Neutrophil (primary cell): ENCODE measurements at regions not wholly inside any gene's neighbourhood (a gene's known extent, or its start where the extent isn't known, plus 50 kb on each side); places are given as distances from the start of the nearest gene placed in this dataset.

ENCODE experiments used
- H3K27ac ChIP-seq: fragments of 200-600 bp; sonication (generic); 2 replicates; pipeline ENCODE4 v1.5.1; 2016; ENCODE audit warnings: mild to moderate bottlenecking, moderate library complexity
- H3K27me3 ChIP-seq: fragments of 200-600 bp; sonication (generic); 2 replicates; pipeline ENCODE4 v1.6.0; 2016; ENCODE audit warnings: mild to moderate bottlenecking
- H3K36me3 ChIP-seq: fragments of 200-600 bp; sonication (generic); 2 replicates; pipeline ENCODE4 v1.5.1; 2017
- H3K4me1 ChIP-seq, 2 experiments: fragments of 200-600 bp in 1 of 2; sonication (generic) in 1 of 2; 1 replicate in 1 of 2; 2 replicates in 1 of 2; pipeline versions ENCODE4 v1.5.1 to v1.6.1; 2013 to 2016; ENCODE audit warnings: low read depth in 1 of 2, low read length in 1 of 2, mild to moderate bottlenecking in 1 of 2, moderate library complexity in 1 of 2; ENCODE audit not compliant: control insufficient read depth in 1 of 2, insufficient read depth in 1 of 2
- H3K4me3 ChIP-seq, 2 experiments: fragments of 200-600 bp in 1 of 2; sonication (generic) in 1 of 2; 1 replicate in 1 of 2; 2 replicates in 1 of 2; pipeline ENCODE4 v1.5.1; 2013 to 2016; ENCODE audit warnings: low read depth in 1 of 2, low read length in 1 of 2, mild to moderate bottlenecking in 1 of 2, moderate library complexity in 1 of 2
- H3K9me3 ChIP-seq: fragments of 200-600 bp; sonication (generic); 2 replicates; pipeline ENCODE4 v1.5.1; 2016
- TF ChIP-seq, protein P1 (sequence below): fragments of 200-600 bp; sonication (generic); IDR thresholded peaks from 2 replicates; pipeline ENCODE4 v1.5.1; 2016; ENCODE audit warnings: antibody characterized with exemption

DNA sequence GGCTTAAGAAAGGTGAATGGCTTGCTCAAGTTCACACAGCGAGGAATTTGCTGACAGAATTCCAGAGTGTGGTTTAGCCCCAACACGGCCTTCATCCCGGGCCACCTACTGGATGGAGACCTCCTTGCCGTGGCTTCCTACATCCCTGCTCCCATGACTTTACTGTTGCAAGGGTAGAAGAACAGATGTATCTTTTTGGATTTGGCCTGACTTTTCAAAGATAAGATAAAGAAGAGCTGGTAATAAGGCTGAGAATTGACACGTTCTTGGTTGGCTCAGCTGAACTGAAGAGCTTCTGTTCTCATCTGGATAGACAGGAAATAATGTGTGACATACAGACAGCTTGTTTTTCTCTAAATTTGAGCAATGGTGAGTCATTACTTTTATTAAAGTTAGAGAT is 113.1 kb downstream of the KLF5 start:
- Histone ChIP-seq H3K27me3 (no peaks in the 10 kb centered on the region), H3K9me3 (no peaks in the 10 kb centered on the region), H3K4me1 (no peaks in the 10 kb centered on the region), H3K4me3 (no peak overlapping the region), H3K36me3 (no peaks in the 10 kb centered on the region), H3K27ac (no peak overlapping the region)
- TF ChIP-seq, protein P1, sequence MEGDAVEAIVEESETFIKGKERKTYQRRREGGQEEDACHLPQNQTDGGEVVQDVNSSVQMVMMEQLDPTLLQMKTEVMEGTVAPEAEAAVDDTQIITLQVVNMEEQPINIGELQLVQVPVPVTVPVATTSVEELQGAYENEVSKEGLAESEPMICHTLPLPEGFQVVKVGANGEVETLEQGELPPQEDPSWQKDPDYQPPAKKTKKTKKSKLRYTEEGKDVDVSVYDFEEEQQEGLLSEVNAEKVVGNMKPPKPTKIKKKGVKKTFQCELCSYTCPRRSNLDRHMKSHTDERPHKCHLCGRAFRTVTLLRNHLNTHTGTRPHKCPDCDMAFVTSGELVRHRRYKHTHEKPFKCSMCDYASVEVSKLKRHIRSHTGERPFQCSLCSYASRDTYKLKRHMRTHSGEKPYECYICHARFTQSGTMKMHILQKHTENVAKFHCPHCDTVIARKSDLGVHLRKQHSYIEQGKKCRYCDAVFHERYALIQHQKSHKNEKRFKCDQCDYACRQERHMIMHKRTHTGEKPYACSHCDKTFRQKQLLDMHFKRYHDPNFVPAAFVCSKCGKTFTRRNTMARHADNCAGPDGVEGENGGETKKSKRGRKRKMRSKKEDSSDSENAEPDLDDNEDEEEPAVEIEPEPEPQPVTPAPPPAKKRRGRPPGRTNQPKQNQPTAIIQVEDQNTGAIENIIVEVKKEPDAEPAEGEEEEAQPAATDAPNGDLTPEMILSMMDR: no peak

DNA sequence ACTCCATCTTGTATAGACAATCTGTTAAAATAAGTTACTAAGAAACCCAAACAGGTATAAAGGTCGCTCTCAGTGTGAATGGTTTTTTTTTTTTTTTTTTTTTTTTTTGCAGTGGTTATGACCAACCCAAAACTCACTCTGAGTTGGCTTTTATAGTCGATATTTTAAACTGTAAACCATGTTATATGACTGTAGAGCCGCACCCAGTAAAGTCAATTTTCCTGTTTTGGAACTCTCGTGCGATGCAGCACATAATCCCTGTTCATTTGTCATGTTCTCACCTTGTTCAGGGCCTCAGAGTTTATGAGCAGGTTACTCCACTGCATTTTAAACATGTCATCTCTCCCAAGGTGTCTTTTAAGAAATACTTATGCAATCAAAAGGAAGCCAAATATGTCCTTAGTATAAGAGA is 112.5 kb downstream of the KLF5 start:
- no peak overlapping the region for H3K27ac ChIP-seq
- TF ChIP-seq, protein P1: no peak
- H3K27me3 ChIP-seq: no peaks in the 10 kb centered on the region

DNA sequence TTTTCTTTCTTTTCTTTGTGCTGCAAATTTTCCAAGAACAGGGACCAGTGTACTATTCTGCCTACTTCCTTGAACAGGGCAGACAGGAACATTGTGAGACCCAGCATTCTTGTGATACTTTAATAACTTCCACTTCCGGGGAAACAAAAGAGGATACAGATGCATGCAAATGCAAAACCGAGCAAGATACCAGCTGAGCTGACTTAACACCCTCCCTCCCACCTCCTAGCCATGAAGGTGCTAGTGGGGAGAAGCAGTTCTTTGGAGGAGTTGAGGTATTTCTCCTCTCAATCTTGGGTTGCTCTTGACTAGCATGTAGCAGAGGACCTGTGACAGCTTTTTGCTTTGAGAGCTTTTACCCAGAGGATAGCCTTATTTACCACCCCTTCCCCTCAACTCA is 111.2 kb downstream of the KLF5 start:
- Histone ChIP-seq H3K4me3 (no peak overlapping the region), H3K36me3 (no peaks in the 10 kb centered on the region), H3K27ac (no peak overlapping the region), H3K27me3 (no peaks in the 10 kb centered on the region), H3K9me3 (no peaks in the 10 kb centered on the region), H3K4me1 (no peaks in the 10 kb centered on the region)
- TF ChIP-seq, protein P1: no peak

More for the DNA sequence above, 112.5 kb downstream of the KLF5 start:
- Histone ChIP-seq H3K36me3 (no peaks in the 10 kb centered on the region), H3K4me3 (no peak overlapping the region), H3K9me3 (no peaks in the 10 kb centered on the region), H3K4me1 (no peaks in the 10 kb centered on the region)

DNA sequence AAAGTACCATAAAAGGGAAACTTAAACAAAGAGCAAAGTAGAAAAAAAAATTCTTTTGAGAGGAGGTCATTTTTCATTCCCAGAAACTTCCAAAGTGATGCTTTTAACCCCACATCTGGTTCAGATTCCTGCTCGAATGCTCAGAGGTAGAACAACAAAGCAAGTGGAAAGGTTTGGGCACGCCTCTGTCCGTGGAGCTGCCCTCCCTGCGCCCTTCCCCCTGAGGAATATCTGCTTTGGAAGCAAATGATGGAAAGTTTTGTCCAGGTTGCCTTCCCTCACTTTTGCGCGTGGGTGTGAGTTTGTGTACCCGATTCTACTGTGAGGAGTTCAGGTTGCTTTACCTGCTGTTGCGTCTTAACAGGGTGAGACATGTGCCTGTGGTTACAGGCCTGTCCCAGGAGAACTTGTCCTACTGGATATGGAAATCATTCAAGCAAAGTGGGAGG is 110.2 kb downstream of the KLF5 start:
- Histone ChIP-seq H3K36me3 (no peaks in the 10 kb centered on the region), H3K4me3 (no peak overlapping the region), H3K27ac (no peak overlapping the region), H3K9me3 (no peaks in the 10 kb centered on the region), H3K4me1 (no peaks in the 10 kb centered on the region), H3K27me3 (no peaks in the 10 kb centered on the region)
- TF ChIP-seq, protein P1: no peak

DNA sequence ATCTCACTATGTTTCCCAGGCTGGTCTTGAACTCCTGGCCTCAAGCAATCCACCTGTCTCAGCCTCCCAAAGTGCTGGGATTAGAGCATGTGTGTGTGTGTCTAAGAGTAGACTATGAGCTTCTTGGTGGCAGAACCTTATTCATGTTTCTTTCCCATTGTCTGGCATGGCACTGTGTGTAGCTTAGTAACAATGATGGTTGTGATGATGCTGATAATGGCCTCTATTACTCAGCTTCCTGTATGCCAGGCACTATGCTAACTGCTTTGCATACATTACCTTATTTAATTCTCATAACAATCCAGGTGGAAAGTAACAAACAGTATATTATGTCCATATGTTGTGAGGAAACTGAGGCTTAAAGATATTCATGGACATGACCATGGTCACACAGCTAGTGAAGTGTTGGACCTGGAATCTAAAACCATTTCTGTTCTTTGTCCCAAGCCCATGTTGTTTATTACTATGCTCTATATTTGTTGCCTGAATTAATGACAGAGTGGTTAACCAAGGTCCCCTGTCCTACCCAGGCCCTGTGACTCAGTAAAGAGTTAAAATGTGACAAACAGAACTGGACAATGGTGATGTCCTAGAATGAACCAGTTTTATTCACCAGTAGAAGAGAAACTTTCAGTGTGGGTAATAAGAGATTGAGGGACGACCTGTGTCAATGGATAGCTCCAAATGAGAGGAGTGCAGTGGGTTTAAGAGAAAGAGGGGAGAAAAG is 109.6 kb downstream of the KLF5 start:
- Histone ChIP-seq H3K9me3 (no peaks in the 10 kb centered on the region), H3K27me3 (no peaks in the 10 kb centered on the region), H3K36me3 (no peaks in the 10 kb centered on the region), H3K4me3 (no peak overlapping the region), H3K27ac (no peak overlapping the region), H3K4me1 (no peaks in the 10 kb centered on the region)
- TF ChIP-seq, protein P1: no peak
